PC-9 (cell line): ENCODE measurements at regions not wholly inside any gene's neighbourhood (a gene's known extent, or its start where the extent isn't known, plus 50 kb on each side); places are given as distances from the start of the nearest gene placed in this dataset.

Source experiments
- CTCF ChIP-seq: fragments of 200-600 bp; sonication (generic); conservative IDR thresholded peaks from 2 replicates; pipeline ENCODE4 v1.6.1; 2017; ENCODE audit warnings: mixed run types, antibody characterized with exemption, mild to moderate bottlenecking, moderate library complexity
- EZH2 ChIP-seq: fragments of 200-600 bp; sonication (generic); IDR thresholded peaks from 2 replicates; pipeline ENCODE4 v1.8.0; 2017; ENCODE audit warnings: antibody characterized with exemption, low read depth

GRCh38 chr2:88813612-88814011 lies 122.1 kb downstream of the RPIA start:
- TF ChIP-seq EZH2 (no peak), CTCF (no peak; the same call in 1 of the 2 replicates)
